Keratinocyte (primary cell): ENCODE measurements at regions not wholly inside any gene's neighbourhood (a gene's known extent, or its start where the extent isn't known, plus 50 kb on each side); places are given as distances from the start of the nearest gene placed in this dataset.

Source experiments
- CTCF ChIP-seq, 3 experiments: IDR thresholded peaks in 1 of 3; conservative IDR thresholded peaks in 1 of 3; optimal IDR thresholded peaks in 1 of 3; 2 replicates in 2 of 3; 3 replicates in 1 of 3; pipeline versions ENCODE3 to v1.5.1; 2011; ENCODE audit warnings: low read length in 3 of 3, mild to moderate bottlenecking in 3 of 3, moderate library complexity in 2 of 3, control low read depth in 1 of 3, inconsistent platforms in 1 of 3; ENCODE audit not compliant: insufficient read depth in 2 of 3; ENCODE audit errors: extremely low read depth in 1 of 3
- EZH2 ChIP-seq: IDR thresholded peaks from one replicate; pipeline ENCODE4 v1.6.1; 2012; ENCODE audit warnings: inconsistent platforms, mild to moderate bottlenecking, low read length, moderate library complexity

GRCh38 chr14:55832122-55832911 lies 252.3 kb downstream of the KTN1 start:
- TF ChIP-seq CTCF (optimal IDR thresholded peaks at IDR 0.05 in 1 of 3, IDR thresholded peaks at IDR 0.05 in 1 of 3, conservative IDR thresholded peaks at IDR 0.05 in 1 of 3; ENCODE audit: extremely low read depth in 1 of 3, insufficient read depth in 2 of 3, low read length in 3 of 3) (peak in 1 of 3 experiments; percentile 16), EZH2 (no peak)
